HCT116 (cell line): ENCODE measurements at regions not wholly inside any gene's neighbourhood (a gene's known extent, or its start where the extent isn't known, plus 50 kb on each side); places are given as distances from the start of the nearest gene placed in this dataset.

Experiments used
- ATAC-seq: fragments of 200-7000 bp; cut with Tn5 transposase; 2 replicates; pipeline ENCODE4 v1.9.1; 2020; ENCODE audit warnings: mild to moderate bottlenecking, moderate library complexity
- BruUV-seq: library from RNA; stranded (reverse); fragments of 400-500 nt; replicated peaks from 2 replicates; lab custom pipeline; 2021; lab: Mats Ljungman, UMichigan
- CTCF ChIA-PET: fragments of 300-600 bp; sonication (Branson Sonifier 250); formaldehyde crosslinking; loops from one replicate; lab custom pipeline; 2021; ENCODE audit warnings: antibody characterized with exemption; lab: Charles Lee
- POLR2A ChIA-PET: fragments of 300-600, 350-600 bp; sonication (Branson Sonifier 250); formaldehyde crosslinking; loops from one replicate; lab custom pipeline; 2021; ENCODE audit warnings: antibody characterized with exemption; lab: Charles Lee
- RAD21 ChIA-PET, 2 experiments: fragments of 300-600 bp; sonication (Branson Sonifier 250); formaldehyde crosslinking; loops; one replicate each; lab custom pipeline; 2023; ENCODE audit warnings: low total read pairs in 2 of 2; ENCODE audit not compliant: uncharacterized antibody in 2 of 2, unreplicated experiment in 2 of 2, low non-redundant PET in 1 of 2; lab: Charles Lee
- DNase-seq: peaks from one replicate; pipeline ENCODE4 v3.0.0-alpha.2; 2010; ENCODE audit warnings: low read depth, low spot score
- H2AFZ ChIP-seq: fragments of 200-600 bp; shearing (Covaris generic), sonication (generic); 2 replicates; pipeline ENCODE4 v1.6.1; 2017; ENCODE audit warnings: low read depth, mixed run types, mixed read lengths, antibody characterized with exemption, low read length; ENCODE audit not compliant: poor library complexity, severe bottlenecking
- H3K27ac ChIP-seq: 2 replicates; pipeline ENCODE4 v1.5.1; 2012; ENCODE audit warnings: low read depth, low read length
- H3K27me3 ChIP-seq: fragments of 200-600 bp; sonication (generic); 2 replicates; pipeline ENCODE4 v1.6.1; 2016; ENCODE audit warnings: mixed run types, low read length, mixed read lengths; ENCODE audit not compliant: insufficient read depth
- H3K36me3 ChIP-seq, 2 experiments: fragments of 200-500 bp in 1 of 2; fragments of 200-600 bp in 1 of 2; sonication (Bioruptor generic) in 1 of 2; sonication (generic) in 1 of 2; 2 replicates each; pipeline versions ENCODE4 v1.5.1 to v1.6.1; 2014 to 2016; ENCODE audit warnings: low read length in 2 of 2, inconsistent platforms in 1 of 2, mixed read lengths in 1 of 2, mixed run types in 1 of 2; ENCODE audit not compliant: insufficient read depth in 2 of 2, control insufficient read depth in 1 of 2
- H3K4me1 ChIP-seq, 2 experiments: fragments of 200-600 bp in 1 of 2; sonication (generic) in 1 of 2; 2 replicates each; pipeline versions ENCODE4 v1.5.1 to v1.6.1; 2012 to 2017; ENCODE audit warnings: low read length in 2 of 2, inconsistent platforms in 1 of 2, mild to moderate bottlenecking in 1 of 2, mixed read lengths in 1 of 2, mixed run types in 1 of 2, moderate library complexity in 1 of 2; ENCODE audit not compliant: insufficient read depth in 2 of 2, control insufficient read depth in 1 of 2
- H3K4me2 ChIP-seq: fragments of 200-600 bp; sonication (generic); 2 replicates; pipeline ENCODE4 v1.6.1; 2017; ENCODE audit warnings: mixed run types, low read length, mixed read lengths
- H3K4me3 ChIP-seq, 2 experiments: fragments of 200-600 bp in 1 of 2; sonication (generic) in 1 of 2; replicated peaks in 1 of 2; 2 replicates each; pipeline ENCODE4 v1.5.1; 2011 to 2016; ENCODE audit warnings: low read length in 2 of 2, control low read depth in 1 of 2, low read depth in 1 of 2, mild to moderate bottlenecking in 1 of 2, mixed read lengths in 1 of 2, mixed run types in 1 of 2
- H3K79me2 ChIP-seq: fragments of 200-600 bp; sonication (generic); 2 replicates; pipeline ENCODE4 v1.6.1; 2017; ENCODE audit warnings: mild to moderate bottlenecking, mixed run types, low read length, moderate library complexity, mixed read lengths; ENCODE audit not compliant: insufficient read depth
- H3K9ac ChIP-seq: fragments of 200-600 bp; sonication (generic); 2 replicates; pipeline ENCODE4 v1.6.1; 2016; ENCODE audit warnings: low read length, mixed read lengths
- H3K9me2 ChIP-seq: fragments of 200-600 bp; sonication (generic), shearing (Covaris generic); 2 replicates; pipeline ENCODE4 v1.6.1; 2017; ENCODE audit warnings: mixed run types, mild to moderate bottlenecking, moderate library complexity; ENCODE audit not compliant: insufficient read depth
- H3K9me3 ChIP-seq, 2 experiments: fragments of 200-500 bp in 1 of 2; fragments of 200-600 bp in 1 of 2; sonication (Bioruptor generic) in 1 of 2; sonication (generic) in 1 of 2; 2 replicates each; pipeline ENCODE4 v1.6.1; 2014 to 2017; ENCODE audit warnings: low read length in 2 of 2, mixed read lengths in 2 of 2, inconsistent platforms in 1 of 2, low read depth in 1 of 2, mild to moderate bottlenecking in 1 of 2, mixed run types in 1 of 2, moderate library complexity in 1 of 2; ENCODE audit not compliant: control insufficient read depth in 1 of 2, insufficient read depth in 1 of 2
- H4K20me1 ChIP-seq: fragments of 200-600 bp; sonication (generic), shearing (Covaris generic); 2 replicates; pipeline ENCODE4 v1.6.1; 2017; ENCODE audit warnings: mixed run types, mild to moderate bottlenecking, moderate library complexity; ENCODE audit not compliant: insufficient read depth
- CEBPB ChIP-seq: IDR thresholded peaks from 2 replicates; pipeline ENCODE4 v1.6.1; 2012; ENCODE audit warnings: low read depth
- CTCF ChIP-seq, 3 experiments: fragments of 200-600 bp in 1 of 3; sonication (generic) in 1 of 3; IDR thresholded peaks in 2 of 3; conservative IDR thresholded peaks in 1 of 3; 2 replicates each; pipeline ENCODE4 v1.5.1; 2012 to 2017; ENCODE audit warnings: low read depth in 2 of 3, low read length in 2 of 3, antibody characterized with exemption in 1 of 3, borderline replicate concordance in 1 of 3, control low read depth in 1 of 3, mild to moderate bottlenecking in 1 of 3, mixed read lengths in 1 of 3, mixed run types in 1 of 3, moderate library complexity in 1 of 3; ENCODE audit not compliant: insufficient read depth in 1 of 3
- EGR1 ChIP-seq: IDR thresholded peaks from 2 replicates; pipeline ENCODE4 v1.6.1; 2012; ENCODE audit warnings: low read depth
- ELF1 ChIP-seq: IDR thresholded peaks from 2 replicates; pipeline ENCODE4 v1.6.1; 2012; ENCODE audit warnings: low read depth, borderline replicate concordance
- EZH2 ChIP-seq: fragments of 200-600 bp; sonication (generic); IDR thresholded peaks from 2 replicates; pipeline ENCODE4 v1.6.1; 2017; ENCODE audit warnings: antibody characterized with exemption, mixed run types
- EZH2phosphoT487 ChIP-seq: fragments of 200-600 bp; IDR thresholded peaks from 2 replicates; pipeline ENCODE4 v1.6.1; 2018; ENCODE audit warnings: antibody characterized with exemption, borderline replicate concordance
- FOSL1 ChIP-seq: IDR thresholded peaks from 2 replicates; pipeline ENCODE4 v1.6.1; 2012; ENCODE audit warnings: low read depth
- JUND ChIP-seq: IDR thresholded peaks from 2 replicates; pipeline ENCODE4 v1.6.1; 2012
- MAX ChIP-seq: IDR thresholded peaks from 2 replicates; pipeline ENCODE4 v1.6.1; 2012
- POLR2A ChIP-seq: IDR thresholded peaks from 2 replicates; pipeline ENCODE4 v1.7.0; 2011; ENCODE audit warnings: borderline replicate concordance; ENCODE audit not compliant: insufficient read depth, insufficient read length; ENCODE audit errors: extremely low read depth
- POLR2AphosphoS5 ChIP-seq: IDR thresholded peaks from 2 replicates; pipeline ENCODE4 v1.6.1; 2011; ENCODE audit warnings: mild to moderate bottlenecking, low read depth, low read length, moderate library complexity
- RAD21 ChIP-seq: IDR thresholded peaks from 2 replicates; pipeline ENCODE4 v1.6.1; 2012; ENCODE audit warnings: low read depth, mild to moderate bottlenecking
- REST ChIP-seq: IDR thresholded peaks from 2 replicates; pipeline ENCODE4 v1.6.1; 2012; ENCODE audit warnings: low read depth
- SIN3A ChIP-seq: IDR thresholded peaks from 2 replicates; pipeline ENCODE4 v1.6.1; 2012; ENCODE audit warnings: low read depth
- SRF ChIP-seq: IDR thresholded peaks from 2 replicates; pipeline ENCODE4 v1.6.1; 2012; ENCODE audit warnings: low read depth
- TCF7L2 ChIP-seq: IDR thresholded peaks from 2 replicates; pipeline ENCODE4 v1.7.0; 2011; ENCODE audit warnings: borderline replicate concordance, inconsistent platforms; ENCODE audit not compliant: insufficient read depth, insufficient read length; ENCODE audit errors: extremely low read depth
- YY1 ChIP-seq: IDR thresholded peaks from 2 replicates; pipeline ENCODE4 v1.6.1; 2011; ENCODE audit warnings: low read length, low read depth, moderate library complexity, mild to moderate bottlenecking; ENCODE audit not compliant: insufficient replicate concordance; ENCODE audit errors: extremely low read depth
- ZBTB33 ChIP-seq: IDR thresholded peaks from 2 replicates; pipeline ENCODE4 v1.6.1; 2011; ENCODE audit warnings: mild to moderate bottlenecking, low read length, moderate library complexity; ENCODE audit not compliant: insufficient replicate concordance; ENCODE audit errors: extremely low read depth
- ZFX ChIP-seq: fragments of 450-650 bp; IDR thresholded peaks from 2 replicates; pipeline ENCODE4 v1.6.1; 2017
- ZNF274 ChIP-seq: fragments of 200-500 bp; sonication (Bioruptor generic); IDR thresholded peaks from 2 replicates; pipeline ENCODE4 v1.6.1; 2014; ENCODE audit warnings: mild to moderate bottlenecking, low read depth, low read length, inconsistent platforms
- intact Hi-C: fragments of 100-400 bp; cut with micrococcal nuclease; formaldehyde crosslinking; loops from 2 replicates; pipeline ENCODE4 v1.10.0; 2022

- intact Hi-C loops, result no loop called here
- no peaks in the 10 kb centered on the region for H3K79me2 ChIP-seq
Observed at GRCh38 chrX:959595-959994, 252.9 kb downstream of the CRLF2 start.

More at GRCh38 chrX:959595-959994, 252.9 kb downstream of the CRLF2 start:
- no peaks in the 10 kb centered on the region for H3K9me2 ChIP-seq
- ATAC-seq (no peak), DNase-seq (no peak)
- H3K4me3 ChIP-seq, result no peak overlapping the region
- no peak overlapping the region for H3K27ac ChIP-seq
- no peak overlapping the region for H3K9ac ChIP-seq
- no peaks in the 10 kb centered on the region for H4K20me1 ChIP-seq
- H3K36me3 ChIP-seq, result no peaks in the 10 kb centered on the region
- H3K4me1 ChIP-seq, result no peaks in the 10 kb centered on the region
- H3K4me2 ChIP-seq, result no peak overlapping the region
- TF ChIP-seq YY1 (no peak), POLR2A (no peak), CEBPB (no peak), TCF7L2 (no peak), JUND (no peak), ZFX (no peak), SIN3A (no peak), CTCF (IDR thresholded peaks at IDR 0.05 in 2 of 3, conservative IDR thresholded peaks at IDR 0.05 in 1 of 3; ENCODE audit: borderline replicate concordance in 1 of 3, insufficient read depth in 1 of 3, low read depth in 2 of 3, low read length in 2 of 3) (no peak), POLR2AphosphoS5 (no peak), ELF1 (no peak), SRF (no peak), FOSL1 (no peak), EZH2 (no peak), MAX (no peak), ZNF274 (no peak), REST (no peak), ZBTB33 (no peak), RAD21 (no peak), EGR1 (no peak), EZH2phosphoT487 (no peak)
- TF ChIP-seq, all 23 proteins: peak for 0
- H3K27me3 ChIP-seq, result peaks cover 17% of the 10 kb centered on the region; the same call in 1 of the 2 replicates
- ChIA-PET CTCF (no interaction called here), RAD21 (no interaction called here), POLR2A (no interaction called here)
- no peak overlapping the region for H2AFZ ChIP-seq
- BruUV-seq, result no TSS peak
- H3K9me3 ChIP-seq, result no peaks in the 10 kb centered on the region
